Common myeloid progenitor, CD34-positive (primary cell): ENCODE measurements at regions not wholly inside any gene's neighbourhood (a gene's known extent, or its start where the extent isn't known, plus 50 kb on each side); places are given as distances from the start of the nearest gene placed in this dataset.
"Not testable (repeated sequence)": the region's sequence is repeated elsewhere in the genome, so short reads cannot be mapped to it uniquely, and the experiment has no call there.

Experiments used
- CTCF ChIA-PET: fragments of 350-600 bp; sonication (Branson Sonifier 250); formaldehyde crosslinking; loops from one replicate; lab custom pipeline; 2021; ENCODE audit warnings: antibody characterized with exemption; lab: Charles Lee
- POLR2A ChIA-PET: fragments of 350-600 bp; sonication (Branson Sonifier 250); formaldehyde crosslinking; loops from one replicate; lab custom pipeline; 2021; ENCODE audit warnings: antibody characterized with exemption; lab: Charles Lee
- DNase-seq, 3 donors: peaks; one replicate each; pipeline versions ENCODE4 v3.0.0 to v3.0.0-alpha.2; 2013
- H3K27ac ChIP-seq, 2 experiments: 1 replicate in 1 of 2; 2 replicates in 1 of 2; pipeline ENCODE4 v1.7.0; 2013; ENCODE audit warnings: inconsistent platforms in 2 of 2, low read length in 2 of 2, mild to moderate bottlenecking in 2 of 2, low read depth in 1 of 2, moderate library complexity in 1 of 2; ENCODE audit not compliant: severe bottlenecking in 2 of 2, insufficient read depth in 1 of 2, poor library complexity in 1 of 2
- H3K27me3 ChIP-seq, 5 experiments: replicated peaks in 2 of 5; 1 replicate in 3 of 5; 2 replicates in 2 of 5; pipeline versions ENCODE4 v1.6.1 to v1.7.0; 2013; ENCODE audit warnings: low read length in 4 of 5, mild to moderate bottlenecking in 2 of 5, moderate library complexity in 2 of 5, inconsistent platforms in 1 of 5; ENCODE audit not compliant: insufficient read depth in 5 of 5, control insufficient read depth in 4 of 5
- H3K36me3 ChIP-seq, 4 experiments: 1 replicate in 2 of 4; 2 replicates in 2 of 4; pipeline versions ENCODE4 v1.6.1 to v1.7.0; 2013; ENCODE audit warnings: low read length in 3 of 4, control low read depth in 1 of 4, mild to moderate bottlenecking in 1 of 4; ENCODE audit not compliant: control insufficient read depth in 4 of 4, insufficient read depth in 4 of 4
- H3K4me1 ChIP-seq, 4 experiments: 1 replicate in 3 of 4; 2 replicates in 1 of 4; pipeline versions ENCODE4 v1.6.1 to v1.7.1; 2013; ENCODE audit warnings: low read length in 3 of 4, mild to moderate bottlenecking in 3 of 4, control low read depth in 1 of 4, inconsistent platforms in 1 of 4, moderate library complexity in 1 of 4; ENCODE audit not compliant: control insufficient read depth in 4 of 4, insufficient read depth in 4 of 4; ENCODE audit errors: control extremely low read depth in 1 of 4
- H3K4me3 ChIP-seq, 7 experiments: 1 replicate in 4 of 7; 2 replicates in 3 of 7; pipeline versions ENCODE4 v1.5.1 to v1.7.0; 2013; ENCODE audit warnings: mild to moderate bottlenecking in 7 of 7, low read length in 6 of 7, moderate library complexity in 6 of 7, inconsistent platforms in 2 of 7, low read depth in 2 of 7, control low read depth in 1 of 7; ENCODE audit not compliant: insufficient read depth in 4 of 7, control insufficient read depth in 1 of 7; ENCODE audit errors: extremely low read depth in 1 of 7
- H3K9me3 ChIP-seq, 5 experiments: 1 replicate in 4 of 5; 2 replicates in 1 of 5; pipeline versions ENCODE4 v1.6.1 to v1.7.1; 2013; ENCODE audit warnings: low read length in 4 of 5, mild to moderate bottlenecking in 2 of 5, inconsistent platforms in 1 of 5, low read depth in 1 of 5, moderate library complexity in 1 of 5; ENCODE audit not compliant: control insufficient read depth in 4 of 5, insufficient read depth in 2 of 5; ENCODE audit errors: control extremely low read depth in 1 of 5
- WGBS: methylation state at CpG from one replicate; pipeline ENCODE4 v1.1.5; 2013; ENCODE audit not compliant: insufficient coverage; 5-methylcytosine and 5-hydroxymethylcytosine counted together

- H3K36me3 ChIP-seq: no peaks in the 10 kb centered on the region
- ChIA-PET POLR2A (no interaction called here), CTCF (interaction anchor here (0.9 kb wide), 1 partner anchor 15 kb away, joined by 4 read pairs; no protein-coding TSS in a partner anchor)
- no peak for DNase-seq
- whole genome bisulfite sequencing: 100% methylated on average over 1 of the region's 4 CpGs
- no peaks in the 10 kb centered on the region for H3K27me3 ChIP-seq
- H3K9me3 ChIP-seq: no peaks in the 10 kb centered on the region
- H3K4me1 ChIP-seq: no peaks in the 10 kb centered on the region
- H3K27ac ChIP-seq: no peak overlapping the region
- no peak overlapping the region for H3K4me3 ChIP-seq
These were observed 573.5 kb upstream of the CNTNAP5 start for GRCh38 chr2:123451542-123451941.

DNA sequence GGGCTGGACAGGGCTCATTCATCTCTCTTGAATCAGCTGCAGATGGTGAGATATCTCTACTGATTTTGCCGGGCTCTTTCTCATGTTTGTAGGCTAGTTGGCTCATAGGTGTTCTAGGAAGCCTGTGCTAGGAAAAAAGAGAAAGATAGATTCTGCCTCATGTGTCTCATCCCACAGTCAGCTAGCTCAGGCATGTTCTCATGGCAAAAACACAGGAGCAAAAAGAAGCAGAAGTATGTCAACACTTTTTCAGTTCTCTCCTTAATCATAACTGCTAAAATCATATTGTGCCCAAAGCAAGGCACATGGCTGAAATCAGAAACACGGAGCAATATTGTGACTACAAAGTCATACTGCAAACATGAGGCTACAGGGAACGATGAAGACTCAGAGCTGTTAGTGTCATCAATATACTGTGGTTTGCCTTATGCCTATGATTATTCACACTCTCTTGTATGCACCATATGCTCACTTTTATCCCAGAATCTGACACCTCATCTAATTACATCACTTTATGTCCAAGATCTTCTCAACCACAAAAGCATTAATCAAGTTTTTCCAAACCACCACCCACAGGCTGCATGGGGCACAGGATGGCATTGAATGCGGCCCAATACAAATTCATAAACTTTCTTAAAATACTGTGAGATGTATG lies 571.9 kb upstream of the CNTNAP5 start:
- no peak for DNase-seq
- POLR2A ChIA-PET: no interaction called here
- no peak overlapping the region for H3K27ac ChIP-seq
- peaks cover 0 to 3% (median 0%) of the 10 kb centered on the region in 4 experiments for H3K4me1 ChIP-seq
- H3K27me3 ChIP-seq: no peaks in the 10 kb centered on the region
- CTCF ChIA-PET: no interaction called here
- 100% methylated on average over 3 of the region's 4 CpGs for WGBS
- H3K4me3 ChIP-seq: no peak overlapping the region
- no peaks in the 10 kb centered on the region for H3K36me3 ChIP-seq
- no peaks in the 10 kb centered on the region for H3K9me3 ChIP-seq

DNA sequence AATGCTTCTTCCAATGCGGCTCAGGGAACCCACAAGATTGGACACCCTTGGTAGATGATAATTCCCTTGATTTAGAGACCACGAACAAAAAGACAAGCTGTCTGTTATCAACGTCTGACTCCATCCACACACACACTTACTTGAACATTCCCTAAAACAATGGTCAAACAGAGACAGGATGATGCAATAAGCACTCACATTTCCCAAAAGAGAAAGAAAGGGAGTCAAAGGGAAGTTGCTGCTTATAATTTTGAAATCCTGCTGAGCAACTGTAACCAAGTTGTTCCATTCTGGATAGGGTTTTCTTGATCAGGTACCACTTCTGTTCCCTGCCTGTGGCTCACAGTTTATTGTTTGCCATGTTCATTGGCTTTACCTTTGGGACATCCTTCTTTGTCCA lies 571.3 kb upstream of the CNTNAP5 start:
- DNase-seq: no peak
- Histone ChIP-seq H3K27ac (no peak overlapping the region), H3K9me3 (no peaks in the 10 kb centered on the region), H3K36me3 (no peaks in the 10 kb centered on the region), H3K4me3 (no peak overlapping the region), H3K27me3 (no peaks in the 10 kb centered on the region), H3K4me1 (peaks cover 0 to 3% (median 0%) of the 10 kb centered on the region in 4 experiments)
- CTCF ChIA-PET: no interaction called here
- no CpG with 5 or more reads among the region's 3 CpGs for WGBS
- POLR2A ChIA-PET: no interaction called here

- DNase-seq, H3K4me1 ChIP-seq, H3K4me3 ChIP-seq, H3K27ac ChIP-seq, H3K36me3 ChIP-seq, CTCF ChIA-PET, H3K27me3 ChIP-seq, H3K9me3 ChIP-seq, POLR2A ChIA-PET: not testable (repeated sequence)
- WGBS: 97% methylated on average over 6 of the region's 8 CpGs
These were observed 569.9 kb upstream of the CNTNAP5 start for GRCh38 chr2:123455234-123455633.

DNA sequence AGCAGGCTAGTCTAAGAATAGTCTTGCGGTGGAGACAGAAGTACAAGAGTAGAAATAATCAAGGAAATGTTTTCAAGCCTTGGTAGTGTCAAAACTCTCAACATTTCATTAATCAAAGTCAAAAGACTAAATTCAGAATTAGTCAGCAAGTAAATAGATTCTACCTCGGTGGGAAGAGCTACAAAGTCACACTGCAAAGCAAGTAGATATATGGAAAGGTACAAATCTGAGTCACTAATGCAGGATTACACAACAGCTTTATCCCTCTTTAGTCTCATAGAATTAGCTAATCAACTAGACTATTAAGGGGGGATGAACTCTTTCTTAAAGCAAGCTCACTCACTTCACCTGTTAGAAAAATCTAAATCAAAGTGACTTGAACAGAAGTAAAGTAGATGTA lies 568.7 kb upstream of the CNTNAP5 start:
- Histone ChIP-seq H3K27me3 (no peaks in the 10 kb centered on the region), H3K4me3 (no peak overlapping the region), H3K36me3 (no peaks in the 10 kb centered on the region), H3K9me3 (no peaks in the 10 kb centered on the region), H3K4me1 (peaks cover 0 to 3% (median 0%) of the 10 kb centered on the region in 4 experiments), H3K27ac (no peak overlapping the region)
- POLR2A ChIA-PET: no interaction called here
- WGBS: no CpG with 5 or more reads among the region's 2 CpGs
- no peak for DNase-seq
- CTCF ChIA-PET: no interaction called here

DNA sequence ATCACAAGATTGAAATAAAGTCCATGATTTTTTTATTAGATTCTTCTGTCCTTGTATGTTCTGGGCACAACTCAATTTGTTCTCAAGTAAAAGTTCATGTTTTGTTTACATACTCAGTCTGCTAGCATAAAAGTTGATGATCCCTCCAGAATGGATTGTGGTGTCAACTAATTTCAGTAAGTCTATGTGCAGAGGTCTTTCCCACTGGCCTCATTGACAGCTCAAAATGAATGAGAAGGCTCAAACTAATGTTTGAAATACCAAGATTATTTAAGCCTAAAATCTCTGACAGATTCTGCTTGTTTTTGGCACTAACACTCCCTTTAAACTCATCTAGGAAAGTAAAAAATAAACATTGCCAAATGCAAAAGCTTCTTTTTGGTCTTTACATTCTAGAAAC lies 561.2 kb upstream of the CNTNAP5 start:
- no peaks in the 10 kb centered on the region for H3K36me3 ChIP-seq

GRCh38 chr2:123468071-123468470 lies 557.0 kb upstream of the CNTNAP5 start:
- Histone ChIP-seq H3K4me3 (no peak overlapping the region), H3K27me3 (no peaks in the 10 kb centered on the region), H3K36me3 (no peaks in the 10 kb centered on the region), H3K4me1 (no peaks in the 10 kb centered on the region), H3K27ac (no peak overlapping the region), H3K9me3 (peaks cover 0 to 6% (median 0%) of the 10 kb centered on the region in 5 experiments)
- ChIA-PET POLR2A (no interaction called here), CTCF (no interaction called here)
- WGBS: no CpG with 5 or more reads among the region's 1 CpG
- no peak for DNase-seq

More for the DNA sequence above, 561.2 kb upstream of the CNTNAP5 start:
- H3K27me3 ChIP-seq: no peaks in the 10 kb centered on the region
- ChIA-PET POLR2A (no interaction called here), CTCF (no interaction called here)
- H3K4me3 ChIP-seq: no peak overlapping the region
- H3K4me1 ChIP-seq: no peaks in the 10 kb centered on the region
- no peak for DNase-seq
- H3K27ac ChIP-seq: no peak overlapping the region
- H3K9me3 ChIP-seq: no peaks in the 10 kb centered on the region
